HEK293 (cell line): ENCODE measurements at regions not wholly inside any gene's neighbourhood (a gene's known extent, or its start where the extent isn't known, plus 50 kb on each side); places are given as distances from the start of the nearest gene placed in this dataset.

Source experiments
- CTCF ChIA-PET: fragments of 350-600 bp; formaldehyde crosslinking; extraction: SDS; loops from one replicate; lab custom pipeline; 2021; ENCODE audit warnings: antibody characterized with exemption; lab: Yijun Ruan, JAX
- POLR2A ChIA-PET: fragments of 300-600 bp; formaldehyde crosslinking; extraction: SDS; loops from one replicate; lab custom pipeline; 2020; ENCODE audit warnings: antibody characterized with exemption, inconsistent platforms; lab: Yijun Ruan, JAX
- H3K27ac ChIP-seq: fragments of 200-500 bp; sonication (Bioruptor generic); 2 replicates; pipeline ENCODE4 v1.5.1; 2014; ENCODE audit warnings: low read depth, low read length, control low read depth, inconsistent platforms; ENCODE audit errors: extremely low read depth
- H3K36me3 ChIP-seq, 2 experiments: fragments of 200-500 bp in 1 of 2; sonication (Bioruptor generic) in 1 of 2; 1 replicate in 1 of 2; 2 replicates in 1 of 2; pipeline ENCODE4 v1.5.1; 2014 to 2017; ENCODE audit warnings: inconsistent platforms in 2 of 2, low read length in 2 of 2; ENCODE audit not compliant: control insufficient read depth in 2 of 2, insufficient read depth in 1 of 2
- H3K4me1 ChIP-seq: fragments of 200-500 bp; sonication (Bioruptor generic); 2 replicates; pipeline ENCODE4 v1.5.1; 2014; ENCODE audit warnings: mild to moderate bottlenecking, low read length, inconsistent platforms; ENCODE audit not compliant: control insufficient read depth, insufficient read depth
- H3K4me3 ChIP-seq: 2 replicates; pipeline ENCODE4 v1.5.1; 2011; ENCODE audit warnings: low read depth, mild to moderate bottlenecking, control low read depth, low read length, moderate library complexity
- H3K9me3 ChIP-seq: fragments of 200-500 bp; sonication (Bioruptor generic); 2 replicates; pipeline ENCODE4 v1.5.1; 2014; ENCODE audit warnings: low read depth, low read length, inconsistent platforms; ENCODE audit not compliant: control insufficient read depth, insufficient read depth
- HIC1 ChIP-seq: fragments of 450-650 bp; formaldehyde crosslinking; IDR thresholded peaks from 2 replicates; pipeline ENCODE4 v1.5.1; 2016; ENCODE audit warnings: missing biosample characterization, missing genetic modification characterization
- HOXA7 ChIP-seq: sonication (generic); formaldehyde crosslinking; IDR thresholded peaks from 2 replicates; pipeline ENCODE4 v1.8.1; 2022; ENCODE audit warnings: missing genetic modification reagents, borderline replicate concordance
- HOXD13 ChIP-seq: sonication (generic); formaldehyde crosslinking; IDR thresholded peaks from 2 replicates; pipeline ENCODE4 v1.8.0; 2022; ENCODE audit warnings: missing genetic modification reagents, borderline replicate concordance
- KLF1 ChIP-seq: fragments of 450-650 bp; formaldehyde crosslinking; IDR thresholded peaks from 2 replicates; pipeline ENCODE4 v1.5.1; 2016; ENCODE audit warnings: missing biosample characterization, missing genetic modification characterization
- KLF8 ChIP-seq: fragments of 450-650 bp; formaldehyde crosslinking; IDR thresholded peaks from 2 replicates; pipeline ENCODE4 v1.5.1; 2016; ENCODE audit warnings: missing biosample characterization, missing genetic modification characterization
- MZF1 ChIP-seq: fragments of 450-650 bp; formaldehyde crosslinking; IDR thresholded peaks from 2 replicates; pipeline ENCODE4 v1.5.1; 2017; ENCODE audit warnings: missing biosample characterization, missing genetic modification characterization, borderline replicate concordance
- OVOL3 ChIP-seq: fragments of 450-650 bp; formaldehyde crosslinking; IDR thresholded peaks from 2 replicates; pipeline ENCODE4 v1.5.1; 2016; ENCODE audit warnings: missing biosample characterization, missing genetic modification characterization
- PBX3 ChIP-seq: sonication (generic); formaldehyde crosslinking; IDR thresholded peaks from 2 replicates; pipeline ENCODE4 v1.8.1; 2022; ENCODE audit warnings: mild to moderate bottlenecking, moderate library complexity, missing genetic modification reagents
- REPIN1 ChIP-seq: fragments of 450-650 bp; formaldehyde crosslinking; IDR thresholded peaks from 2 replicates; pipeline ENCODE4 v1.5.1; 2017; ENCODE audit warnings: missing biosample characterization, missing genetic modification characterization, low read depth
- SCRT2 ChIP-seq: fragments of 450-650 bp; formaldehyde crosslinking; IDR thresholded peaks from 2 replicates; pipeline ENCODE4 v1.5.1; 2016; ENCODE audit warnings: missing biosample characterization, missing genetic modification characterization
- ZBTB26 ChIP-seq: fragments of 450-650 bp; formaldehyde crosslinking; optimal IDR thresholded peaks from 2 replicates; pipeline ENCODE3; 2016; ENCODE audit warnings: missing biosample characterization, mild to moderate bottlenecking, missing genetic modification characterization
- ZBTB44 ChIP-seq: fragments of 450-650 bp; IDR thresholded peaks from 2 replicates; pipeline ENCODE4 v1.5.1; 2018; ENCODE audit warnings: missing biosample characterization, mild to moderate bottlenecking, missing genetic modification characterization
- ZEB2 ChIP-seq: fragments of 450-650 bp; formaldehyde crosslinking; IDR thresholded peaks from 2 replicates; pipeline ENCODE4 v1.5.1; 2016; ENCODE audit warnings: missing biosample characterization, missing genetic modification characterization
- ZNF10 ChIP-seq: fragments of 450-650 bp; formaldehyde crosslinking; IDR thresholded peaks from 2 replicates; pipeline ENCODE4 v1.5.1; 2017; ENCODE audit warnings: missing biosample characterization, missing genetic modification characterization
- ZNF169 ChIP-seq: fragments of 450-650 bp; formaldehyde crosslinking; IDR thresholded peaks from 2 replicates; pipeline ENCODE4 v1.5.1; 2016; ENCODE audit warnings: missing biosample characterization, missing genetic modification characterization
- ZNF174 ChIP-seq: fragments of 450-650 bp; formaldehyde crosslinking; IDR thresholded peaks from 2 replicates; pipeline ENCODE4 v1.5.0; 2017; ENCODE audit warnings: missing biosample characterization, mild to moderate bottlenecking, missing genetic modification characterization
- ZNF214 ChIP-seq: fragments of 450-650 bp; formaldehyde crosslinking; IDR thresholded peaks from 2 replicates; pipeline ENCODE4 v1.5.1; 2017; ENCODE audit warnings: missing biosample characterization, mild to moderate bottlenecking, missing genetic modification characterization, borderline replicate concordance
- ZNF239 ChIP-seq: fragments of 450-650 bp; formaldehyde crosslinking; IDR thresholded peaks from 2 replicates; pipeline ENCODE4 v1.5.1; 2016; ENCODE audit warnings: missing biosample characterization, missing genetic modification characterization
- ZNF292 ChIP-seq: fragments of 450-650 bp; formaldehyde crosslinking; IDR thresholded peaks from 2 replicates; pipeline ENCODE4 v1.5.1; 2016; ENCODE audit warnings: low read depth, missing biosample characterization, missing genetic modification characterization, borderline replicate concordance
- ZNF350 ChIP-seq: fragments of 450-650 bp; formaldehyde crosslinking; IDR thresholded peaks from 2 replicates; pipeline ENCODE4 v1.5.0; 2017; ENCODE audit warnings: missing biosample characterization, mild to moderate bottlenecking, missing genetic modification characterization
- ZNF394 ChIP-seq: fragments of 450-650 bp; formaldehyde crosslinking; IDR thresholded peaks from 2 replicates; pipeline ENCODE4 v1.5.1; 2016; ENCODE audit warnings: missing biosample characterization, missing genetic modification characterization, mild to moderate bottlenecking, moderate library complexity, borderline replicate concordance
- ZNF433 ChIP-seq: fragments of 450-650 bp; formaldehyde crosslinking; IDR thresholded peaks from 2 replicates; pipeline ENCODE4 v1.5.1; 2016; ENCODE audit warnings: missing biosample characterization, missing genetic modification characterization, low read depth
- ZNF514 ChIP-seq: fragments of 450-650 bp; formaldehyde crosslinking; IDR thresholded peaks from 2 replicates; pipeline ENCODE4 v1.5.1; 2016; ENCODE audit warnings: missing biosample characterization, missing genetic modification characterization
- ZNF560 ChIP-seq: fragments of 450-650 bp; formaldehyde crosslinking; IDR thresholded peaks from 2 replicates; pipeline ENCODE4 v1.5.1; 2017; ENCODE audit warnings: missing biosample characterization, missing genetic modification characterization, borderline replicate concordance
- ZNF621 ChIP-seq: fragments of 450-650 bp; formaldehyde crosslinking; IDR thresholded peaks from 2 replicates; pipeline ENCODE4 v1.5.1; 2017; ENCODE audit warnings: missing biosample characterization, missing genetic modification characterization
- ZNF623 ChIP-seq: fragments of 450-650 bp; formaldehyde crosslinking; IDR thresholded peaks from 2 replicates; pipeline ENCODE4 v1.5.1; 2016; ENCODE audit warnings: missing biosample characterization, missing genetic modification characterization
- ZNF639 ChIP-seq: fragments of 450-650 bp; formaldehyde crosslinking; IDR thresholded peaks from 2 replicates; pipeline ENCODE4 v1.5.1; 2016; ENCODE audit warnings: missing biosample characterization, missing genetic modification characterization
- ZNF660 ChIP-seq: fragments of 450-650 bp; IDR thresholded peaks from 2 replicates; pipeline ENCODE4 v1.5.1; 2018; ENCODE audit warnings: missing biosample characterization, mild to moderate bottlenecking, missing genetic modification characterization
- ZNF664 ChIP-seq: fragments of 450-650 bp; formaldehyde crosslinking; IDR thresholded peaks from 2 replicates; pipeline ENCODE4 v1.5.1; 2016; ENCODE audit warnings: missing biosample characterization, missing genetic modification characterization
- ZNF747 ChIP-seq: fragments of 450-650 bp; formaldehyde crosslinking; IDR thresholded peaks from 2 replicates; pipeline ENCODE4 v1.5.1; 2016; ENCODE audit warnings: missing biosample characterization, missing genetic modification characterization
- ZNF776 ChIP-seq: fragments of 450-650 bp; formaldehyde crosslinking; IDR thresholded peaks from 2 replicates; pipeline ENCODE4 v1.5.0; 2017; ENCODE audit warnings: missing biosample characterization, missing genetic modification characterization, borderline replicate concordance
- ZSCAN16 ChIP-seq: fragments of 450-650 bp; formaldehyde crosslinking; IDR thresholded peaks from 2 replicates; pipeline ENCODE4 v1.5.1; 2016; ENCODE audit warnings: missing biosample characterization, missing genetic modification characterization
- ZSCAN23 ChIP-seq: fragments of 450-650 bp; formaldehyde crosslinking; IDR thresholded peaks from 2 replicates; pipeline ENCODE4 v1.5.1; 2016; ENCODE audit warnings: missing biosample characterization, missing genetic modification characterization

- TF ChIP-seq HOXD13 (CRISPR knock-in tag) (peak; percentile 59; the same call in 1 of the 2 replicates), ZNF621 (tag by site-specific recombination) (no peak), ZSCAN23 (peak; percentile 92), ZEB2 (tag by site-specific recombination) (peak; percentile 80; the same call in 1 of the 2 replicates), ZNF747 (tag by site-specific recombination) (no peak), OVOL3 (0 out of 2 replicates have a peak, but pooled peaks have one; percentile 23), ZNF560 (no peak), KLF8 (tag by site-specific recombination) (peak; percentile 91), ZNF623 (tag by site-specific recombination) (no peak), ZNF214 (tag by site-specific recombination) (no peak), ZNF169 (tag by site-specific recombination) (no peak), ZNF350 (no peak), PBX3 (CRISPR knock-in tag) (no peak), ZNF514 (tag by site-specific recombination) (no peak), REPIN1 (tag by site-specific recombination) (no peak), ZNF10 (tag by site-specific recombination) (no peak; the same call in none of the 2 replicates), HIC1 (tag by site-specific recombination) (peak; percentile 91), ZNF394 (peak; percentile 78), KLF1 (tag by site-specific recombination) (no peak), ZNF174 (tag by site-specific recombination) (no peak), ZNF664 (no peak), ZNF639 (tag by site-specific recombination) (peak; percentile 89), ZNF239 (no peak), SCRT2 (tag by site-specific recombination) (peak; percentile 64)
These were observed 369.6 kb downstream of the PCDH7 start (continued) for GRCh38 chr4:31089815-31090214.

- Histone ChIP-seq H3K36me3 (no peaks in the 10 kb centered on the region), H3K4me1 (peaks cover under 1% of the 10 kb centered on the region; the same call in 1 of the 2 replicates), H3K4me3 (no peak overlapping the region), H3K9me3 (no peaks in the 10 kb centered on the region), H3K27ac (no peak overlapping the region)
- ChIA-PET CTCF (no interaction called here), POLR2A (no interaction called here)
- TF ChIP-seq ZNF292 (tag by site-specific recombination), result no peak
- TF ChIP-seq ZNF747 (tag by site-specific recombination), result no peak
- no peak for TF ChIP-seq ZBTB26 (tag by site-specific recombination)
- TF ChIP-seq ZSCAN16, result no peak
- TF ChIP-seq ZNF776 (tag by site-specific recombination), result no peak
- no peak for TF ChIP-seq ZNF660 (tag by site-specific recombination)
- TF ChIP-seq ZNF433 (tag by site-specific recombination), result no peak
- TF ChIP-seq ZBTB44 (tag by site-specific recombination), result no peak
- TF ChIP-seq HOXA7 (CRISPR knock-in tag), result no peak
- TF ChIP-seq MZF1 (tag by site-specific recombination), result no peak
These were observed 374.3 kb downstream of the PCDH7 start for GRCh38 chr4:31094474-31094873.
